HFF-Myc (cell line): ENCODE measurements at regions not wholly inside any gene's neighbourhood (a gene's known extent, or its start where the extent isn't known, plus 50 kb on each side); places are given as distances from the start of the nearest gene placed in this dataset.
"Not testable (repeated sequence)": the region's sequence is repeated elsewhere in the genome, so short reads cannot be mapped to it uniquely, and the experiment has no call there.

Experiments
- DNase-seq: peaks from one replicate; pipeline ENCODE4 v3.0.0-alpha.2; 2011; ENCODE audit warnings: low read depth; ENCODE audit errors: extremely low read depth
- H3K4me3 ChIP-seq: replicated peaks from 2 replicates; pipeline ENCODE4 v1.5.1; 2011; ENCODE audit warnings: low read depth, mild to moderate bottlenecking, control low read depth, low read length
- CTCF ChIP-seq: IDR thresholded peaks from 2 replicates; pipeline ENCODE4 v1.5.1; 2012; ENCODE audit warnings: mild to moderate bottlenecking, low read depth, low read length, control low read depth; ENCODE audit errors: missing control alignments

GRCh38 chr11:93059117-93059957, 89.9 kb downstream of the MTNR1B start:
- DNase-seq: peak; percentile 25

GRCh38 chr11:93063086-93063485, 93.6 kb downstream of the MTNR1B start:
- no peak overlapping the region for H3K4me3 ChIP-seq
- no peak for DNase-seq
- TF ChIP-seq CTCF: no peak

More at GRCh38 chr11:93059117-93059957, 89.9 kb downstream of the MTNR1B start:
- no peak for TF ChIP-seq CTCF
- no peak overlapping the region for H3K4me3 ChIP-seq

GRCh38 chr11:93065074-93065674, 95.7 kb downstream of the MTNR1B start:
- not testable (repeated sequence) for H3K4me3 ChIP-seq

GRCh38 chr11:93067881-93068390, 98.5 kb downstream of the MTNR1B start:
- DNase-seq: no peak
- TF ChIP-seq CTCF: no peak
- H3K4me3 ChIP-seq: no peak overlapping the region

More at GRCh38 chr11:93065074-93065674, 95.7 kb downstream of the MTNR1B start:
- peak; percentile 43 for TF ChIP-seq CTCF
- DNase-seq: not testable (repeated sequence)

GRCh38 chr11:93072229-93072914, 102.9 kb downstream of the MTNR1B start:
- no peak for DNase-seq
- H3K4me3 ChIP-seq: no peak overlapping the region
- no peak for TF ChIP-seq CTCF

GRCh38 chr11:93073026-93073425, 103.6 kb downstream of the MTNR1B start:
- no peak for TF ChIP-seq CTCF
- DNase-seq: no peak
- no peak overlapping the region for H3K4me3 ChIP-seq
